DMS114 treated with DMSO at 0.1 percent for 48 hours (cell line): ENCODE measurements at regions not wholly inside any gene's neighbourhood (a gene's known extent, or its start where the extent isn't known, plus 50 kb on each side); places are given as distances from the start of the nearest gene placed in this dataset.

Source experiments
- DNase-seq: peaks from one replicate; lab custom pipeline; 2025; ENCODE audit not compliant: unreplicated experiment; lab: John Stamatoyannopoulos, UW

GRCh38 chr3:34924961-34925360, 714.4 kb upstream of the ARPP21 start:
- DNase-seq, result no peak

- DNase-seq, result no peak
These were observed 713.5 kb upstream of the ARPP21 start for GRCh38 chr3:34925851-34926250.

GRCh38 chr3:34929036-34929435, 710.3 kb upstream of the ARPP21 start:
- DNase-seq, result no peak

GRCh38 chr3:34934660-34935059, 704.7 kb upstream of the ARPP21 start:
- no peak for DNase-seq

GRCh38 chr3:34938784-34939183, 700.5 kb upstream of the ARPP21 start:
- DNase-seq, result no peak

- DNase-seq, result no peak
These were observed 697.1 kb upstream of the ARPP21 start for GRCh38 chr3:34942256-34942655.

GRCh38 chr3:34947834-34948233, 691.5 kb upstream of the ARPP21 start:
- DNase-seq, result no peak

- no peak for DNase-seq
These were observed 690.8 kb upstream of the ARPP21 start for GRCh38 chr3:34948517-34948916.

- no peak for DNase-seq
These were observed 683.6 kb upstream of the ARPP21 start for GRCh38 chr3:34955680-34956079.

- DNase-seq, result no peak
These were observed 682.8 kb upstream of the ARPP21 start for GRCh38 chr3:34956511-34956910.

GRCh38 chr3:34957677-34958076, 681.6 kb upstream of the ARPP21 start:
- DNase-seq, result no peak

GRCh38 chr3:34969513-34969912, 669.8 kb upstream of the ARPP21 start:
- no peak for DNase-seq

- DNase-seq, result no peak
These were observed 666.8 kb upstream of the ARPP21 start for GRCh38 chr3:34972481-34972880.

- no peak for DNase-seq
These were observed 665.7 kb upstream of the ARPP21 start for GRCh38 chr3:34973586-34973985.

GRCh38 chr3:34983631-34984030, 655.7 kb upstream of the ARPP21 start:
- no peak for DNase-seq

- DNase-seq, result no peak
These were observed 651.0 kb upstream of the ARPP21 start for GRCh38 chr3:34988296-34988695.

GRCh38 chr3:34995796-34996430, 643.4 kb upstream of the ARPP21 start:
- DNase-seq, result no peak

GRCh38 chr3:34998902-34999301, 640.4 kb upstream of the ARPP21 start:
- DNase-seq, result no peak

GRCh38 chr3:35012214-35012613, 627.1 kb upstream of the ARPP21 start:
- DNase-seq, result no peak

- no peak for DNase-seq
These were observed 611.2 kb upstream of the ARPP21 start for GRCh38 chr3:35028157-35028556.

- DNase-seq, result no peak
These were observed 596.9 kb upstream of the ARPP21 start for GRCh38 chr3:35042210-35042991.

- no peak for DNase-seq
These were observed 596.3 kb upstream of the ARPP21 start for GRCh38 chr3:35043040-35043439.

GRCh38 chr3:35044190-35044589, 595.1 kb upstream of the ARPP21 start:
- no peak for DNase-seq
